ENCODE measurements at regions not wholly inside any gene's neighbourhood (a gene's known extent, or its start where the extent isn't known, plus 50 kb on each side); places are given as distances from the start of the nearest gene placed in this dataset.

GRCh38 chr12:94851396-94852028 lies 152.0 kb downstream of the NDUFA12 start:
- no peak overlapping the region for H3K4me2 ChIP-seq (ENCODE audit: insufficient read depth, low read length)
- ChIA-PET CTCF (no interaction called here), POLR2A (no interaction called here)
- no peak overlapping the region for H3K4me3 ChIP-seq (replicated peaks in 1 of 3; ENCODE audit: insufficient read depth in 1 of 3, low read depth in 1 of 3, low read length in 3 of 3)
- H3K9ac ChIP-seq (replicated peaks; ENCODE audit: extremely low read depth, insufficient read depth, low read length) = no peak overlapping the region
- no peaks in the 10 kb centered on the region for H4K20me1 ChIP-seq (replicated peaks; ENCODE audit: control insufficient read depth, extremely low read depth, insufficient read depth, low read length)
- H3K36me3 ChIP-seq (ENCODE audit: control insufficient read depth in 2 of 2, extremely low read depth in 1 of 2, insufficient read depth in 2 of 2, low read length in 2 of 2) = no peaks in the 10 kb centered on the region
- dilution Hi-C loops (cut with MboI; ENCODE audit: extremely low pct_ligation_motif_present, low sequenced_read_pairs) = no loop called here
- FAIRE-seq = no peak
- no peaks in the 10 kb centered on the region for H3K9me1 ChIP-seq (replicated peaks; ENCODE audit: control insufficient read depth, extremely low read depth, insufficient read depth, low read length)
- H3K27me3 ChIP-seq (ENCODE audit: control insufficient read depth in 2 of 2, insufficient read depth in 2 of 2, low read length in 2 of 2) = peaks cover 2 to 4% of the 10 kb centered on the region in 2 experiments
- TF ChIP-seq FOS (IDR thresholded peaks at IDR 0.05; ENCODE audit: borderline replicate concordance, insufficient read depth, low read length) (no peak), CTCF (IDR thresholded peaks at IDR 0.05; ENCODE audit: extremely low read depth in 1 of 2, insufficient read depth in 1 of 2, low read depth in 1 of 2, low read length in 2 of 2) (no peak), POLR2AphosphoS5 (IDR thresholded peaks at IDR 0.05; ENCODE audit: insufficient read depth, low read depth, low read length) (no peak), JUN (IDR thresholded peaks at IDR 0.05; ENCODE audit: borderline replicate concordance, insufficient read depth, insufficient read length, low read depth) (no peak), GATA2 (IDR thresholded peaks at IDR 0.05; ENCODE audit: insufficient read depth, insufficient read length, low read depth, low read length) (no peak), MAX (IDR thresholded peaks at IDR 0.05; ENCODE audit: insufficient read depth, insufficient read length) (no peak), EZH2 (IDR thresholded peaks at IDR 0.05; ENCODE audit: borderline replicate concordance, low read depth, low read length, severe bottlenecking) (no peak), POLR2A (IDR thresholded peaks at IDR 0.05; ENCODE audit: low read depth, low read length) (no peak), MYC (IDR thresholded peaks at IDR 0.05; ENCODE audit: low read depth, low read length) (no peak)
- H3K27ac ChIP-seq (ENCODE audit: insufficient read depth, low read depth, low read length) = no peak overlapping the region
- H3K4me1 ChIP-seq (ENCODE audit: control insufficient read depth, extremely low read depth, insufficient read depth, low read length) = no peaks in the 10 kb centered on the region
- intact Hi-C loops (cut with micrococcal nuclease) = no loop called here
- H3K79me2 ChIP-seq (ENCODE audit: control insufficient read depth, insufficient read depth, low read length) = no peaks in the 10 kb centered on the region
- H3K9me3 ChIP-seq (replicated peaks; ENCODE audit: control insufficient read depth, insufficient read depth, low read length) = no peaks in the 10 kb centered on the region
- no peak overlapping the region for H2AFZ ChIP-seq (ENCODE audit: low read depth, low read length)
- no TSS peak for BruUV-seq (replicated peaks)
- DNase-seq (ENCODE audit: low read depth, low spot score) = no peak
